ENCODE measurements at regions not wholly inside any gene's neighbourhood (a gene's known extent, or its start where the extent isn't known, plus 50 kb on each side); places are given as distances from the start of the nearest gene placed in this dataset.

GRCh38 chr3:169029674-169030285 is 633.7 kb downstream of the MECOM start:
- TF ChIP-seq EZH2phosphoT487 (IDR thresholded peaks at IDR 0.05; ENCODE audit: low read depth, severe bottlenecking, unreplicated experiment) (no peak), EZH2 (IDR thresholded peaks at IDR 0.05; ENCODE audit: borderline replicate concordance) (no peak), CTCF (IDR thresholded peaks at IDR 0.05; ENCODE audit: poor library complexity) (no peak)
- DNase-seq (ENCODE audit: low spot score), result no peak
- Histone ChIP-seq H3K4me1 (ENCODE audit: insufficient read depth) (no peaks in the 10 kb centered on the region), H3K27me3 (no peaks in the 10 kb centered on the region), H3K9me3 (ENCODE audit: low read depth) (no peaks in the 10 kb centered on the region), H3K4me2 (no peak overlapping the region), H3K9me2 (replicated peaks; ENCODE audit: insufficient read depth) (no peaks in the 10 kb centered on the region), H4K20me1 (ENCODE audit: insufficient read depth, poor library complexity, severe bottlenecking) (no peaks in the 10 kb centered on the region), H3K79me2 (no peaks in the 10 kb centered on the region), H3K4me3 (no peak overlapping the region), H3K36me3 (replicated peaks; ENCODE audit: insufficient read depth, low read depth) (no peaks in the 10 kb centered on the region), H3K27ac (no peak overlapping the region), H2AFZ (no peak overlapping the region)
- WGBS (ENCODE audit: low lambda C conversion rate, missing lambda C conversion rate), result 97% methylated on average over 3 of the region's 3 CpGs

- no peaks in the 10 kb centered on the region for H3K9me3 ChIP-seq (ENCODE audit: low read depth)
- WGBS (ENCODE audit: low lambda C conversion rate, missing lambda C conversion rate), result 89% methylated on average over 5 of the region's 5 CpGs
- no peak for DNase-seq (ENCODE audit: low spot score)
- H3K4me3 ChIP-seq, result no peak overlapping the region
- no peaks in the 10 kb centered on the region for H3K36me3 ChIP-seq (replicated peaks; ENCODE audit: insufficient read depth, low read depth)
- H3K27me3 ChIP-seq, result no peaks in the 10 kb centered on the region
- no peak overlapping the region for H3K4me2 ChIP-seq
- no peak for TF ChIP-seq CTCF (IDR thresholded peaks at IDR 0.05; ENCODE audit: poor library complexity)
- TF ChIP-seq EZH2phosphoT487 (IDR thresholded peaks at IDR 0.05; ENCODE audit: low read depth, severe bottlenecking, unreplicated experiment), result no peak
- no peak for TF ChIP-seq EZH2 (IDR thresholded peaks at IDR 0.05; ENCODE audit: borderline replicate concordance)
- no peaks in the 10 kb centered on the region for H4K20me1 ChIP-seq (ENCODE audit: insufficient read depth, poor library complexity, severe bottlenecking)
- no peak overlapping the region for H2AFZ ChIP-seq
- no peaks in the 10 kb centered on the region for H3K4me1 ChIP-seq (ENCODE audit: insufficient read depth)
- H3K27ac ChIP-seq, result no peak overlapping the region
- H3K9me2 ChIP-seq (replicated peaks; ENCODE audit: insufficient read depth), result no peaks in the 10 kb centered on the region
- no peaks in the 10 kb centered on the region for H3K79me2 ChIP-seq
Measured at GRCh38 chr3:169028716-169029115, 634.8 kb downstream of the MECOM start.

GRCh38 chr3:169026543-169027182 is 636.8 kb downstream of the MECOM start:
- no peak overlapping the region for H3K27ac ChIP-seq
- H2AFZ ChIP-seq, result no peak overlapping the region
- no peaks in the 10 kb centered on the region for H3K36me3 ChIP-seq (replicated peaks; ENCODE audit: insufficient read depth, low read depth)
- no peak overlapping the region for H3K4me3 ChIP-seq
- DNase-seq (ENCODE audit: low spot score), result no peak
- H3K4me2 ChIP-seq, result no peak overlapping the region
- H4K20me1 ChIP-seq (ENCODE audit: insufficient read depth, poor library complexity, severe bottlenecking), result no peaks in the 10 kb centered on the region
- no peaks in the 10 kb centered on the region for H3K9me3 ChIP-seq (ENCODE audit: low read depth)
- H3K27me3 ChIP-seq, result no peaks in the 10 kb centered on the region
- H3K4me1 ChIP-seq (ENCODE audit: insufficient read depth), result no peaks in the 10 kb centered on the region
- no peaks in the 10 kb centered on the region for H3K9me2 ChIP-seq (replicated peaks; ENCODE audit: insufficient read depth)
- WGBS (ENCODE audit: low lambda C conversion rate, missing lambda C conversion rate), result 59% methylated on average over 5 of the region's 5 CpGs
- TF ChIP-seq CTCF (IDR thresholded peaks at IDR 0.05; ENCODE audit: poor library complexity) (no peak), EZH2 (IDR thresholded peaks at IDR 0.05; ENCODE audit: borderline replicate concordance) (no peak), EZH2phosphoT487 (IDR thresholded peaks at IDR 0.05; ENCODE audit: low read depth, severe bottlenecking, unreplicated experiment) (no peak)
- no peaks in the 10 kb centered on the region for H3K79me2 ChIP-seq
